ENCODE measurements at regions not wholly inside any gene's neighbourhood (a gene's known extent, or its start where the extent isn't known, plus 50 kb on each side); places are given as distances from the start of the nearest gene placed in this dataset.

DNA sequence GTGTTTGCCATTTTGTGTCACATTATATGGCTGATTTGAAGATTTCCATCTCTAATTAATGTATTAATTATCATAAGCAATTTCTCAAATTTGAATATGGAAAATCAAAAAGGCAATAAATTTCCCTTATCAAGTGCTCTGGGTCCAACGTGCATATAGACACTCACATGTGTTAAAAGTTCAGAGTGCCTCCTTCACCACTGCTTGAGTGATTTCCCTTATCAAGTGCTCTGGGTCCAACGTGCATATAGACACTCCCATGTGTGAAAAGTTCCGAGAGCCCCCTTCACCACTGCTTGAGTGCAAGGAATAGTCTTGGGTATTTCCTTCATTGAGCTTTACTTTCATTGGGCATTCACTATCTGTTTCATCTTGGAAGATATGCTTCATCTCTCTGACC, 421.0 kb upstream of the ZNF717 start:
- TF ChIP-seq, protein P1, sequence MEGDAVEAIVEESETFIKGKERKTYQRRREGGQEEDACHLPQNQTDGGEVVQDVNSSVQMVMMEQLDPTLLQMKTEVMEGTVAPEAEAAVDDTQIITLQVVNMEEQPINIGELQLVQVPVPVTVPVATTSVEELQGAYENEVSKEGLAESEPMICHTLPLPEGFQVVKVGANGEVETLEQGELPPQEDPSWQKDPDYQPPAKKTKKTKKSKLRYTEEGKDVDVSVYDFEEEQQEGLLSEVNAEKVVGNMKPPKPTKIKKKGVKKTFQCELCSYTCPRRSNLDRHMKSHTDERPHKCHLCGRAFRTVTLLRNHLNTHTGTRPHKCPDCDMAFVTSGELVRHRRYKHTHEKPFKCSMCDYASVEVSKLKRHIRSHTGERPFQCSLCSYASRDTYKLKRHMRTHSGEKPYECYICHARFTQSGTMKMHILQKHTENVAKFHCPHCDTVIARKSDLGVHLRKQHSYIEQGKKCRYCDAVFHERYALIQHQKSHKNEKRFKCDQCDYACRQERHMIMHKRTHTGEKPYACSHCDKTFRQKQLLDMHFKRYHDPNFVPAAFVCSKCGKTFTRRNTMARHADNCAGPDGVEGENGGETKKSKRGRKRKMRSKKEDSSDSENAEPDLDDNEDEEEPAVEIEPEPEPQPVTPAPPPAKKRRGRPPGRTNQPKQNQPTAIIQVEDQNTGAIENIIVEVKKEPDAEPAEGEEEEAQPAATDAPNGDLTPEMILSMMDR (IDR thresholded peaks at IDR 0.05; ENCODE audit: low read length): no peak
- TF ChIP-seq EZH2 (optimal IDR thresholded peaks at IDR 0.05; ENCODE audit: low read depth, low read length) (no peak), EZH2phosphoT487 (IDR thresholded peaks at IDR 0.05; ENCODE audit: low read length) (no peak)
